VCaP (cell line): ENCODE measurements at regions not wholly inside any gene's neighbourhood (a gene's known extent, or its start where the extent isn't known, plus 50 kb on each side); places are given as distances from the start of the nearest gene placed in this dataset.

Source experiments
- H3K27ac ChIP-seq: fragments of 450-650 bp; 2 replicates; pipeline ENCODE4 v1.5.1; 2017
- CTCF ChIP-seq: fragments of 450-650 bp; conservative IDR thresholded peaks from 2 replicates; pipeline ENCODE4 v1.5.1; 2017; ENCODE audit warnings: mild to moderate bottlenecking, moderate library complexity

DNA sequence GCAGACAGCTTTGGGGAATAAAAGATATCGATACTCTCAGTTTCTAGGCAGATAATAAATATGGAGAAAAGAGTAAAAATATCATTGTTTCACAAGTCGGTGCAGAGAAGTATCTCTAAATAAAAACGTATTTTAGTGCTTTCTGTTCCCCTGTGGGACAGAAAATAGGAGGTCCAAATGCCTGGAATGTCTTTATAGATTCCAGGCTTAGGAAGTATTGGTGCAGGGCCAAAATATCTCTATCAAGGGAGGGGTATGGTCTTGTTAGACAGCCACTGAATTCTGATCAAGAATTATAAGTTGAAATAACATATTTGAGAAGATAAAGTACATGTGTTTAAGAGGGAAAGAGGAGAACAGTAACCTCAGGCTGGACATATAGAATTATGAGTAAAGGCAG is 596.4 kb downstream of the PCDH18 start:
- TF ChIP-seq CTCF, result no peak
- no peak overlapping the region for H3K27ac ChIP-seq

DNA sequence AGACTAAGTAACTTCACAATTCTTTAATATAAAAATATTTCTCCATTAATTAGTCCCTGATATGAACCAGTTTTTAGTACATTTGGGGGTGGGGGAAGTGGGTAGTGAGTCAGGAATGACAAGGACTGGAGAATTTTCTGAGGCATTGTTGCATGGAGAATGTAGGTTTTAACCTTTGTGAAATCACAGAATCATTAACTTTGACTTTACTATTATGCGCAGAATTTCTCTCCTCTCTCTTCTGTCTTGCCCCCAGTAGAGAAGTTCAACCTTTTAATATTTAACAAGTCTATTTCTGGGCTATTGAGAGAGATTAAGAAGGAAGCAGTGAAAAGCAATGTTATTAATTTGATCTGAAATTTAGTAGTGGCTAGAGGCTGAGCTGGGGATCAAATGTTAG is 597.0 kb downstream of the PCDH18 start:
- H3K27ac ChIP-seq, result no peak overlapping the region
- no peak for TF ChIP-seq CTCF

DNA sequence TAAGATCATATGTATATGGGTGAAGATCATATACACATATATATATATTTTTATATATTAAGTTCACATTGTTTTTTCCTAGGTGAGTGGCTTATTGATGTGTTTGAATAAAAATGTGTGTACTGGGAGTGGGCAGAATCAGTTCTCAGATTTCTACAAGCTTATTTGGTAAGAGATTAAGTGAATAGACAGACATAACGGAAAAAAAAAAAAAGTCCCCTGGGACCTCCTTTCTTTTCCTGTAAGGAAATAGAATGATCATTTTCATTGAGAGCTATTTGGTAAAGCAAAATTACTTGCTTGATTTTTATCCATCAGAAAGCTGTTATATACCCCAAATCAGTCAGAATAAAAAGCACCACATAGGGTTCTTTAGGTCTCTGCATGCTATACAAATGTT is 597.7 kb downstream of the PCDH18 start:
- no peak for TF ChIP-seq CTCF
- H3K27ac ChIP-seq, result no peak overlapping the region

DNA sequence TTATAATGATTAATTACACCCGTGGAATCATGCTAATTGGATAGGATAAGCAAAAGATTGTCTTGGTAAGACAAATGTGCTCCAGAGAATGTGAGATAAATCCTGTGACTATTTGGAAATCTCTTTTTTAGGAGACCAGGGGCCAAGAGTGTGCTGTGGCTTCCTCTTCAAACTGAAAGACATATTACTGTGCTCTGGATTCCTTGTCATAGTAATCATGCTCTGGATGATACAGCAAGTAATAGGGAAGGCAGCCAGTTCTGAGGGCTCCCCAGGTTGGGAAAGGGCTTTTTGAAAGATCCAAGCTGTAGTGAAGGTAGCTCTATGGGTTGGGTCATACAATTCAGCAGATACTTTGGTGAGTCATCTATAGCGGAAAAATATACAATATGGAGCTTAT is 600.5 kb downstream of the PCDH18 start:
- H3K27ac ChIP-seq, result no peak overlapping the region
- TF ChIP-seq CTCF, result no peak

- H3K27ac ChIP-seq, result no peak overlapping the region
- no peak for TF ChIP-seq CTCF
These were observed 603.3 kb downstream of the PCDH18 start for GRCh38 chr4:136928957-136929411.

DNA sequence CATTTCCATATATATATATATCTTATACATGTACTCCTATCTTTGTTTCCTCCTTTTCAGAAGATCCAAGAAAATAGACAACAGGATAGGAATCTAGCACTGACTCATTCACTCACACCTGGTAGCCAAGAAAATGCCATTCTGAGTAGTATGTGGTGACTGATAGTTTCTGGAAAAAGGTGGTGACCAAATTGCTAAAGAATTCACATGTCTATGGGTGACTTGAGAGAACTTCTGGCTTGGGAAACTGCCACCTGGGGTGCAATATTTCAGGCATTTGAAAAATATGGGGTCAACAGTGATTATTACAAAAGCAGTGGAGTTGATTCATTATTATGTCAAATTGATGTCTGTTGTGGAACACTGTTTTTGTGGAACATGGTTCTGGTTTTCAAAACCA is 605.1 kb downstream of the PCDH18 start:
- TF ChIP-seq CTCF, result no peak
- no peak overlapping the region for H3K27ac ChIP-seq

GRCh38 chr4:136925203-136925602 is 607.1 kb downstream of the PCDH18 start:
- TF ChIP-seq CTCF, result no peak
- H3K27ac ChIP-seq, result no peak overlapping the region

- H3K27ac ChIP-seq, result no peak overlapping the region
- no peak for TF ChIP-seq CTCF
These were observed 610.2 kb downstream of the PCDH18 start for GRCh38 chr4:136922066-136922465.
